Fibroblast of the aortic adventitia (primary cell): ENCODE measurements at regions not wholly inside any gene's neighbourhood (a gene's known extent, or its start where the extent isn't known, plus 50 kb on each side); places are given as distances from the start of the nearest gene placed in this dataset.

Experiments
- DNase-seq: peaks from one replicate; pipeline ENCODE4 v3.0.0-alpha.2; 2010; ENCODE audit warnings: low read depth
- H3K4me3 ChIP-seq: 2 replicates; pipeline ENCODE4 v1.5.1; 2011; ENCODE audit warnings: low read depth, mild to moderate bottlenecking, control low read depth, low read length, moderate library complexity
- CTCF ChIP-seq: IDR thresholded peaks from 2 replicates; pipeline ENCODE4 v1.5.1; 2011; ENCODE audit warnings: mild to moderate bottlenecking, low read length, control low read depth, inconsistent platforms; ENCODE audit not compliant: insufficient read depth

- no peak overlapping the region for H3K4me3 ChIP-seq
- DNase-seq = no peak
- TF ChIP-seq CTCF = no peak
These were observed 141.7 kb upstream of the PRLR start for GRCh38 chr5:35371951-35372426.

- TF ChIP-seq CTCF = no peak
- H3K4me3 ChIP-seq = no peak overlapping the region
- DNase-seq = no peak
These were observed 140.6 kb upstream of the PRLR start for GRCh38 chr5:35370871-35371270.

- no peak overlapping the region for H3K4me3 ChIP-seq
- DNase-seq = no peak
- no peak for TF ChIP-seq CTCF
These were observed 139.9 kb upstream of the PRLR start for GRCh38 chr5:35369965-35370790.

GRCh38 chr5:35367526-35367925 is 137.2 kb upstream of the PRLR start:
- no peak overlapping the region for H3K4me3 ChIP-seq
- no peak for TF ChIP-seq CTCF
- DNase-seq = no peak

- no peak for TF ChIP-seq CTCF
- no peak for DNase-seq
- H3K4me3 ChIP-seq = no peak overlapping the region
These were observed 135.5 kb upstream of the PRLR start for GRCh38 chr5:35365758-35366157.

GRCh38 chr5:35364350-35364749 is 134.1 kb upstream of the PRLR start:
- TF ChIP-seq CTCF = no peak
- no peak for DNase-seq

More at GRCh38 chr5:35364350-35364749, 134.1 kb upstream of the PRLR start:
- H3K4me3 ChIP-seq = no peak overlapping the region
